Stimulated activated naive CD8-positive, alpha-beta T cell treated with anti-CD3 and anti-CD28 coated beads, Interleukin-15, Interleukin-2, amounts not matched to agents 100 U/mL and 50 U/mL, for 24 hours (primary cell): ENCODE measurements at regions not wholly inside any gene's neighbourhood (a gene's known extent, or its start where the extent isn't known, plus 50 kb on each side); places are given as distances from the start of the nearest gene placed in this dataset.

Source experiments
- ATAC-seq: fragments of 150-1000 bp; cut with Tn5 transposase; one replicate; pipeline ENCODE4 v1.10.0; 2021
- DNase-seq: peaks from one replicate; pipeline ENCODE4 v3.0.0; 2021

GRCh38 chr4:10201381-10202223 is 85.0 kb upstream of the WDR1 start:
- ATAC-seq (no peak), DNase-seq (no peak)

- ATAC-seq (no peak), DNase-seq (no peak)
These were observed 84.3 kb upstream of the WDR1 start for GRCh38 chr4:10200869-10201268.

- DNase-seq = no peak
- ATAC-seq = no peak
These were observed 81.8 kb upstream of the WDR1 start for GRCh38 chr4:10198365-10198764.

GRCh38 chr4:10197952-10198351 is 81.4 kb upstream of the WDR1 start:
- ATAC-seq = no peak

GRCh38 chr4:10196191-10196590 is 79.6 kb upstream of the WDR1 start:
- DNase-seq = no peak
- no peak for ATAC-seq

More at GRCh38 chr4:10197952-10198351, 81.4 kb upstream of the WDR1 start:
- DNase-seq = no peak

- DNase-seq = no peak
- ATAC-seq = no peak
These were observed 75.7 kb upstream of the WDR1 start for GRCh38 chr4:10192331-10192730.

GRCh38 chr4:10188400-10189004 is 71.9 kb upstream of the WDR1 start:
- ATAC-seq = no peak
- DNase-seq = no peak

- no peak for ATAC-seq
- DNase-seq = no peak
These were observed 69.9 kb upstream of the WDR1 start for GRCh38 chr4:10186228-10187214.

- ATAC-seq (no peak), DNase-seq (no peak)
These were observed 69.1 kb upstream of the WDR1 start for GRCh38 chr4:10185518-10186227.

- no peak for DNase-seq
- no peak for ATAC-seq
These were observed 67.9 kb upstream of the WDR1 start for GRCh38 chr4:10184501-10184938.

- no peak for DNase-seq
- no peak for ATAC-seq
These were observed 67.4 kb upstream of the WDR1 start for GRCh38 chr4:10184041-10184440.

GRCh38 chr4:10183462-10183861 is 66.9 kb upstream of the WDR1 start:
- peak; percentile 21 for ATAC-seq
- no peak for DNase-seq

- ATAC-seq = peak; percentile 58
- peak; percentile 41 for DNase-seq
These were observed 66.1 kb upstream of the WDR1 start for GRCh38 chr4:10182446-10183424.

GRCh38 chr4:10181745-10182445 is 65.3 kb upstream of the WDR1 start:
- DNase-seq (no peak), ATAC-seq (no peak)

- DNase-seq (peak; percentile 29), ATAC-seq (peak; percentile 90)
These were observed 64.5 kb upstream of the WDR1 start for GRCh38 chr4:10180927-10181744.

GRCh38 chr4:10180603-10180926 is 64.0 kb upstream of the WDR1 start:
- DNase-seq = no peak
- ATAC-seq = no peak

- ATAC-seq (no peak), DNase-seq (no peak)
These were observed 63.5 kb upstream of the WDR1 start for GRCh38 chr4:10179957-10180602.

GRCh38 chr4:10178763-10179162 is 62.2 kb upstream of the WDR1 start:
- no peak for DNase-seq

GRCh38 chr4:10175626-10176025 is 59.0 kb upstream of the WDR1 start:
- ATAC-seq (no peak), DNase-seq (no peak)

More at GRCh38 chr4:10178763-10179162, 62.2 kb upstream of the WDR1 start:
- no peak for ATAC-seq
